ENCODE measurements at regions not wholly inside any gene's neighbourhood (a gene's known extent, or its start where the extent isn't known, plus 50 kb on each side); places are given as distances from the start of the nearest gene placed in this dataset.

GRCh38 chr11:29879560-29879959, 137.3 kb downstream of the KCNA4 start:
- CTCF ChIA-PET: no interaction called here
- no peak overlapping the region for H3K4me3 ChIP-seq (ENCODE audit: low read depth in 2 of 2, low read length in 2 of 2)
- no TSS peak for BruUV-seq (replicated peaks)
- H3K36me3 ChIP-seq (ENCODE audit: control insufficient read depth, insufficient read depth, low read length): no peaks in the 10 kb centered on the region
- intact Hi-C loops (cut with micrococcal nuclease; ENCODE audit: unreplicated experiment) (no loop called here), in situ Hi-C loops (cut with HindIII; ENCODE audit: low pct_unique_long_range_greater_than_20kb, low sequenced_read_pairs) (no loop called here)
- TF ChIP-seq POLR2AphosphoS5 (IDR thresholded peaks at IDR 0.05; ENCODE audit: low read depth, low read length) (no peak), CTCF (IDR thresholded peaks at IDR 0.05) (no peak), REST (IDR thresholded peaks at IDR 0.05; ENCODE audit: insufficient read depth in 1 of 2, low read depth in 2 of 2, low read length in 1 of 2) (no peak), SIN3A (IDR thresholded peaks at IDR 0.05; ENCODE audit: borderline replicate concordance, insufficient read depth, low read depth, low read length) (no peak), TCF7L2 (IDR thresholded peaks at IDR 0.05; ENCODE audit: low read depth, low read length) (no peak)
- peaks cover 2% of the 10 kb centered on the region; the same call in 1 of the 2 replicates for H3K9me3 ChIP-seq (ENCODE audit: control insufficient read depth, insufficient read depth, low read depth, low read length)
- no peaks in the 10 kb centered on the region for H3K27me3 ChIP-seq (ENCODE audit: control insufficient read depth, insufficient read depth, low read length)
- POLR2A ChIA-PET: no interaction called here
- H3K27ac ChIP-seq (ENCODE audit: low read length): no peak overlapping the region
- no peak for DNase-seq (ENCODE audit: low read depth, low spot score)
- ATAC-seq: no peak
- no peaks in the 10 kb centered on the region for H3K4me1 ChIP-seq (ENCODE audit: control insufficient read depth, insufficient read depth, low read length)

- BruUV-seq (replicated peaks): no TSS peak
- intact Hi-C loops (cut with micrococcal nuclease; ENCODE audit: unreplicated experiment): no loop called here
These were observed 140.6 kb downstream of the KCNA4 start for GRCh38 chr11:29876192-29876591.

More at GRCh38 chr11:29876192-29876591, 140.6 kb downstream of the KCNA4 start:
- H3K27me3 ChIP-seq (ENCODE audit: control insufficient read depth, insufficient read depth, low read length): no peaks in the 10 kb centered on the region
- no peak overlapping the region for H3K4me3 ChIP-seq (ENCODE audit: low read depth in 2 of 2, low read length in 2 of 2)
- no peaks in the 10 kb centered on the region for H3K4me1 ChIP-seq (ENCODE audit: control insufficient read depth, insufficient read depth, low read length)
- TF ChIP-seq POLR2AphosphoS5 (IDR thresholded peaks at IDR 0.05; ENCODE audit: low read depth, low read length) (no peak), REST (IDR thresholded peaks at IDR 0.05; ENCODE audit: insufficient read depth in 1 of 2, low read depth in 2 of 2, low read length in 1 of 2) (no peak), TCF7L2 (IDR thresholded peaks at IDR 0.05; ENCODE audit: low read depth, low read length) (no peak), CTCF (IDR thresholded peaks at IDR 0.05) (no peak), SIN3A (IDR thresholded peaks at IDR 0.05; ENCODE audit: borderline replicate concordance, insufficient read depth, low read depth, low read length) (no peak)
- ChIA-PET CTCF (no interaction called here), POLR2A (no interaction called here)
- H3K27ac ChIP-seq (ENCODE audit: low read length): no peak overlapping the region
- DNase-seq (ENCODE audit: low read depth, low spot score) (no peak), ATAC-seq (no peak)
- no peaks in the 10 kb centered on the region for H3K36me3 ChIP-seq (ENCODE audit: control insufficient read depth, insufficient read depth, low read length)
- H3K9me3 ChIP-seq (ENCODE audit: control insufficient read depth, insufficient read depth, low read depth, low read length): no peaks in the 10 kb centered on the region
- in situ Hi-C loops (cut with HindIII; ENCODE audit: low pct_unique_long_range_greater_than_20kb, low sequenced_read_pairs): no loop called here
